Epidermal melanocyte (primary cell): ENCODE measurements at regions not wholly inside any gene's neighbourhood (a gene's known extent, or its start where the extent isn't known, plus 50 kb on each side); places are given as distances from the start of the nearest gene placed in this dataset.

Experiments used
- DNase-seq: peaks from one replicate; pipeline ENCODE4 v3.0.0; 2011; ENCODE audit warnings: low spot score; ENCODE audit not compliant: insufficient read length

DNA sequence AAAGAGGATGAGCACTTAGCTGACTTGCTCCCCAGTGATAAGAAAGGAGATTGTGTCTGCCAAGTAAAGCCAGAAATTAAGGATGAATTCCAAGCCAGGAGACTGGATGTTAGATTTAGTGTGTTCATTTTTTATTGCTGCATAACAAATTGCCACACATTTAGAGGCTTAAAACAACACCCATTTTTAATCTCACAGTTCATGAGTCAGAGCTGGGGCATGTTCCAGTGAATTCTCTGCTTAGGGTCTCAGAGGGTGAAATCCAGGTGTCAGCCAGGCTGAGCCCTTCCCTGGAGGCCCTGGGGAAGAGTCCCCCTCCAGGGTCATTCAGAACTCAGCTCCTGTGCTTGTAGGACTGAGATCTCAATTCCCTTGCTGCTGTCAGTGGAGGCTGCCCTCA lies 352.8 kb downstream of the BUD13 start:
- no peak for DNase-seq

DNA sequence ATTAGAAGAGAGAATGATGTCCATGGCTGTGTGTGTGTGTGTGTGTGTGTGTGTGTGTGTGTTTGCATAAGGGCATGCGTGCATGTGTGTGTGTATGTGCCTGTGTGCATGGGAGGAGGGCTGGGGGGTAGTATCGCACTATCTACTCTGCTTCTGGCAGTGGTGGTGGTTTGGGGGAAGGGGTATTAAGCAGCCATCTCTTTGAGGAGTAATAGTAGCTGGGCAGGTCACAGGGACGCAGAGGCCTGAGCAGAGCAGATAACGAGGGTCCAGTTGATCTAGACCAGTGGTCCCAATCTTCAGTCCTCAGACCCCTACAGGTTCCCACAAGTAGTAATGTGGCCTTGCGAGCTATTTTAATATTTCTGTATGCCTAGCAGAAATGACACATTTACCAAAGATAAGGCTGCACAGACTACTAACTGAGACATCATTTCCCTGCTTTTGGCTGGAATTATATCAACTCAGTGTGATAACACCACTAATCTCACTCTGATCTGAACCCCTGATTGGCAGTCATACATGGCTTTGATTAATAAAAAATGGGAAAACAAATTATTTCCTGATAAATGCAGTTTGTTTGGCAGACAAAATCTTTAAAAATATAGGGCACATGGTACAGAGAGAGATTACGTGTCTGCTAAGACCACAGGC lies 354.3 kb downstream of the BUD13 start:
- no peak for DNase-seq

DNA sequence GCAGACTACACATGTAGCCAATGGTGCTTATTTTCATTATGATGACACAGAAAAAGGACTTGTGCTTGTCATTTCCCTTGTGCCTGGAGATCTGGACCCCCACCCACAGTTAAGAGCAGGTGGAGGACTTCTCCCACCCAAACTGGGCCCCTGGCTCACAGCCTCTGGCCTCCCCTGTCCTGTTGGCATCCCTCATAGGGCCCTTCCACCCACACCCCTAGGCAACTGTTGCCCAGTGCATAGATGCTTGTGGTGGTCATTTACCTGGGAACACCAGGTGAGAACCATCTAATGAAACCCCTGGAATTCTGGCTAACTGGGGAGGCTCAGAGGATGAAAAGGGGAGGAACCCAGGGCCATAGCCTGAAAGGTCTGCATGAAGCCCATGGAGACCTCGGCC lies 355.9 kb downstream of the BUD13 start:
- DNase-seq, result no peak

DNA sequence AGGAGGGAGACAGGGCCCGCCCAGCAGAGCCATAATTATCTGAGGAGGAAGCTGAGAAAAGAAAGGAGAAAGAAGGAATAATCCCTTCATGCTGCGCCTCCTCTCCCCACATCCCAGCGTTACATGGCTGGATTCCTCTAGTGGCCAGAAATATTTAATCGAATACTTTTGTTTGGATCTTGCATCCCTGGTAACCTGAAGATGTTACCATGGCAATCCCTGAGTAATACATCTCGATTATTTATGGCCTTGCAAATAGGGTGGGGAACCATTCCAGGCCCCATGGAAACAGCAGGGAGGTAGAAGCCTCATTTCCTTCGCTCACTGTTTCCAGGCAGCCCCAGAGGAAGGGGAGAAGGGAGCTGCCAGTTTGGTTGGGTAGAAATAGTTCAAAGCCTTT lies 357.7 kb downstream of the BUD13 start:
- no peak for DNase-seq

DNA sequence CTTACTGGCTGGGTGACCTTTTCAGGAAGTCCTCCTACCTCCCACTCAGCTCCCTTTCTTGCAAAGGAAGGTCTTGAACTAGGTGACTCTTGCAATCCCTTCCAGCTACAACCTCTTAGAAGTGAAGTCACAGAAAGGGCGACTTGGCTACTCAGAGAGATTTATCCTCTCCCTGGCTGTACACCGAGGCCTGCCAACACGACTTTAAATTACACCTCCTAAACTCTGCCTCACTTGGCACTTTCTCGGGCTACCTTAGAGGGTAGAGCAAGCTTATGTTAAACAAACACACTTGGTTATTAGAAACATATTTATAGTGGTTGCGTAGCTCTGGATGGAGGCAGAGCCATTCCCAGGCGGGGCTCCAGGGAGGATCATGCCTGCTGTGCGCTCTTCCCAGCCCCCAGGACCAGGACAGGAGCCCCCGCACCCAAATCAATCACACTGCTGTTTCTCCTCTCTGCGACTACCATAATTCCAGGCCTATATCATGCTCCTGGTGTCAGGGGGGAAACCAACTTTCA lies 358.4 kb downstream of the BUD13 start:
- no peak for DNase-seq

DNA sequence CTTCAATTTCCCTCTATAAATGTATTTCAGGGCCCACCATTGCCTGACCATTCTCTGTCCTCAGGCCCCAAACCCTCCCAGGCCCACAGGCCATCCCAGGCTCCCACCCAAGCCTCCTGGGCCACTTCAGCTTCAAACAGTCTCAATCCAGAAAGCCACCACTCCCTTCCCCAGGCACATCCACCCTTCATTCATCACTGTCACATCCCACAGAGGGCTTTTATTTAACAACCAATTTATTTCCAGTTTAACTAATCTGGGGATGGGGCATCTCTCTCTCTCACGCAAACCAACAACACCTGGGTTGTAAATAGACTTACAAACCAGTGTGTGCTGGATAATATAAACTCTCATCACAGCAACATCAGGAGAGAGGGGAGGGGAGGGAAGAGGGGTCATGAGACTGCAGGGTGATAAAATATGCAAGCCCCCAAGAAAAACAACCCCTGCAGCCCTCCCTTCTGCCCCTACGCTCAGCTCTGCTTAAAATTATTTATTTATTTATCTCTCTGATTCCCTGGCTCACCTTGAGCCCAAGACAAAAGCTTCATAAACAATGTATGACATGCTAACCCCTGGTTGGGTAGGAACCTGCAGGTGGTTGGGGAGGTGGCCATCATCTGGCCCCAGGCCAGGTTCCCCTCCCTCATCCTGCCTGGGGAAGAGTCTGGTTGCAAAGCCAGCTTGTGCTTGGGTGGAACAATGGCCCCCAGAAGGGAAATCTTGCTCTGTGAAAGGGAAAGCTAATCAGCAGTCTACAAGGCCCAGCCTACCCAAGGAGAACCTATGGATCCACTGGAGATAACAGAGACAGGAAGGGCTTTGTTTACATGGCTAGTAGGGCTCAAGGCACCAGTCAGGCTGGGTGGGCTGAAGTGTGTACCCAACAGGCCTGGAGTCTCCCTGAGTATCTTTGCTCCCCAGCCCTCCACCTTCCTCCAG lies 359.2 kb downstream of the BUD13 start:
- no peak for DNase-seq

DNA sequence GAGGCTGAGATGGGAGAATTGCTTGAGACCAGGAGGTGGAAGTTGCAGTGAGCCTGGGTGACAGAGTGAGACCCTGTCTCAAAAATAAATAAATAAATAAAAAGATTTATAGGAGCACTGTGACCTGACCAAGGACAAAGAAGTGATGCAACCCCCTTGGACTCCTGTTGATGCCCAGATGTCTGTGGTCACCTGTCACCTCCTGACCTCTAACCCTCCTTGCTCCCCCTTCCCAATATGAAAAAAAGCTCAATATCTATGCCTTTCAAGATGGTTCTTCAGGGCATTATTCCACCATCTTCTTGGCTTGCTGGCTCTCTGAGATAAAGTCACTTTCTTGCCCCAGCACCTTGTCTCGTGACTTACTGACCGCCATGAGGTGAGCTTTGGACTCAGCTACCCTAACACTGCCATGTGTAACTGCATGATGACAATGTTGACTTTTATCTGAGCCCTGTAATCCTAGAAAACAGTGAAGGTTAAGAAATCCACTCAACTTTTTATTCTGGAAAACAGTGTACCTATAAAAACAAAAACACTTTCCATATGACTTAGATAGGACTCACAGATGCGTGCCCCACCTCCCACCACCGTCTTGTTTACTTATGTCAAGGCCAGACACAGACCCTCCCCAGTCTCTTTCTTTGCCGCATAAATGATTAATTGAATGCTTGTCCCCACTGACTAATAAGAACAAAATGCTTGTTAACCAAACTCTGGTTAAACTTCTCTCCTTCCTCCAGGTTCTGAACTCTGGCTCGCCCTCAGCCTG lies 360.5 kb downstream of the BUD13 start:
- DNase-seq, result no peak

DNA sequence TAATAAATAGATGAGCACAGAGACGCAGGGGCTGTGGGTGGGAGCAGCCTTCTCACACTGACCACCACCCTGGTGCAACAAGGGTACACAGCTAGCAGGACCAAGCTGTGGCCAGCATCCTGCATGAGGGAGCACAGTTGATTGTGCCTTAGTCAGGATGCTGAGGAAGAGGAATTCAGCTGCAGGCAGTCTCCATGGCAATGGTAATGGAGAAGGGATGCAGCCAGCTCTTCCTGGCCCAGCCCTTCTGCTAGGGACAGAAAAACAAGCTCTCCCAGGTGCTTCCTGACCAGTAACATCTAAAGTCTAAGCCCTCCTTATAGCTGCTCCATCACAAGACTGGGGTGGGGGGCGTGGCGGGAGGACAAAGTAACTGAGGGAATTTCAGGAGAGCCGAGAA lies 363.5 kb downstream of the BUD13 start:
- no peak for DNase-seq

DNA sequence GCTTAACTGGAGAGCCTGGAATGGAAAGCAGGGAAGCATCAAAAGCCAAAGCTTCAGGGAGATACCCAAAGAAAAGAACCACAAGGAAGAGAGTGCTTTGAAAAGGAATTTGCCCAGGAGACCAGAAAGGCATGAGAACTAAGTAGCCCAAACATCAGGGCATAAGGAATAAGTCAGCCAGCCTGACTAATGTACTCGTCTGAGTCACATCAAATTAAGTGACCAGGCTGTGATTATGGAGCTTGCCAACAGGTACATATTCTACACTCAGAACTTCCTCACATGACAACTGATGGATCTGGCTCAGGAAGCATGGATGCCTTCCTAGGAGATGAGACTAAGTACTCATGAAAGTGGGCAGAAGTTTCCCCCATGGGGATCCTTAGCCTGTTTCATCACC lies 366.7 kb downstream of the BUD13 start:
- DNase-seq, result no peak

DNA sequence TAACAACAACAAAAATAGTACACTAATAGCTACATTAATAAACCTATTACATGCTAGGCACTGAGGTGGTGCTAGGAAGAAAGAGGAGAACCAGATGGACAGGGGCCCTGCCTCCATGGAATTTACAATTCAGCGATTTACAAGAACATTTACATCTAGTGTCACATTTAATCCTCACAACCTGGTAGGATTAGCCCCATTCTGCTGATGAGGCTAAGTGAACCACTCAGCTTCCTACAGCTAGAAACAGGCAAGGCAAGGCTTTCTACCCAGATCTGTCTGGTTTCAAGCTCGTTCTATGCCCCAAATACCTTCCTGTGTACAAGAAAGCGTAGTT lies 368.4 kb downstream of the BUD13 start:
- no peak for DNase-seq

DNA sequence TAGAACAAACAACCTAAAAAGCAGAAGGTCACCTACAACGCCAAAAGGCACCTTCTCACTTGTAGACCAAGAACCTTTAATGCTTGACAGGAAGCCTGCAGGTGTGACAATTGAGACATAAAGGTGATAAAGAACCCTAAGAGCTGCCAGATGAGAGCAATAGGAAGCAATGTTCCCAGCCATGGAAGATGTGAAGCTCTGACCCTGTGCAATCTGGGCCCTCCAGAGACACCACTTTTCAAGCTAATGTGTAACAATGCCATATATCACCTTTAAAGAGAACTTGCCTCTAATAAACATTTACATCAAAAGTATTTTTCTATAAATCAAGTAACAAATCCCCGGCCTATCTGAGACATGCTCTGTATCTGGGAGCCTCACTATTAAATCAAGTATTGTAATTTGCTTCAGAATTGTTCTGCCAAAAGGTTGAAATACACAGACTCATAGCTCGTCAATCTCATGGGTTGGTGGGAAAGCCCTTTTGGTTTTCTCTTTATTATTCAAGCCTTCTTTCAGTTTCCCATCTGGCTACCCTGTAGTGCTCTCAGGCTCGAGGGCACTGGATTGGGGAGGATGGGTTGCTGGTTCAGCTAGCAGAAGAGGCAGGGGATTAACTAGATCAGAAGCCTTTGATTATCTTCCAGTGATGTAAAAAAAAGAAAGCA lies 368.9 kb downstream of the BUD13 start:
- no peak for DNase-seq

DNA sequence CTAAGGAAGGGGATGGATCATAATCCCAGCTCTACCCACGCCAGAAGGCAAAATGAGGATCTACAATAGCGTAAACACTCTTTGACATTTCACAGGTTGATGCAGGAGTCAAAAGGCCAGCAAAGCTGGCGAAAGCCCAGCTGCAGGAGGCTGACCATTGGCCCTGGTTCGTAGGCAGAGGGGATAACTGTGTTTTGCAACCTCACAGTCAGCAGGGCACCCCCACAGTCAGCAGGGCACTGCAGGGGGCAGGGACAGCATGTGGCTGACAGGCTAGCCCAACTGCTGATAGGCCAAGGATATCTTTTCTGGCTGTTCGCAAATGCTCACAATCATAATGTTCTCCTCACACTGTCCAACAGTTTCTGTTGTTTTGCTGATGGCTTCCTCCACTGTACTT lies 372.7 kb downstream of the BUD13 start:
- no peak for DNase-seq

DNA sequence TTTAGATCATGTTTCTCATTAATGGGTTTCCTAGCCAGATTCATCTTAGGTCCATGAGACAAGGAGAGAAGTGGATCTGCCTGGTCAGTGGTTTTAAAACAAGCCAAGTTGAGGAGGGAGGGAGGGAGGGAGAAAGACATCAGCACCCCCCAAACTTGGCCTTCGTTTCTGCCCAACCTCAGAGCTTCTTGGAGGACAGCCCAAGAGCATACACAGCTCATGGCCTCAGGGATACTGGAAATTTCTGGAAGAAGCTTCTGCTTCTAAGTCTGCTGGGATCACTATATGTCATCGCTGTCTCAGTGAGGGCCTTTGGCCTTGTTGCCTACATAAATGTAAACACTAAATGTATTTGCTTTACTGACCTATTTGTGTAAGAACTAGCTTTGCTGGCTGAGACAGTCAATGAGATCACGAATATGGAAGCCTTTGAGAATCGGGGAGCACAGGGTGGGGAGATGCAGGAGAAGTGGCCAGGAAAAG lies 375.1 kb downstream of the BUD13 start:
- DNase-seq, result no peak

DNA sequence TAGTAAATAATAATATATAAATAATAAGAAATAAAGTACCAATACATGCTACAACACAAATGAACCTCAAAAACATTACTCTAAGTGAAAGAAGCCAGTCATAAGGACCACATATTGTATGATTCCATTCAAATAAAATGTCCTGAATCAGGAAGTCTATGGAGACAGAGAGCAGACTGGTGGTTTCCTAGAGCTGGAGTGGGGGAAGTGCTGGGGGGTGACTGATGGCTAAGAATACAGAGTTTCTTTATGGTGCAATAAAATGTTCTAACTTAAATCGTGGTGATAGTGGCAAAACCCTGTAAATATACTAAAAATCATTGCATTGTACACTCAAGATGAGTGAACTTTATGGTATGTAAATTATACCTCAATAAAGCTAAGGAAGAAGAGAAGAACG lies 376.5 kb downstream of the BUD13 start:
- no peak for DNase-seq

DNA sequence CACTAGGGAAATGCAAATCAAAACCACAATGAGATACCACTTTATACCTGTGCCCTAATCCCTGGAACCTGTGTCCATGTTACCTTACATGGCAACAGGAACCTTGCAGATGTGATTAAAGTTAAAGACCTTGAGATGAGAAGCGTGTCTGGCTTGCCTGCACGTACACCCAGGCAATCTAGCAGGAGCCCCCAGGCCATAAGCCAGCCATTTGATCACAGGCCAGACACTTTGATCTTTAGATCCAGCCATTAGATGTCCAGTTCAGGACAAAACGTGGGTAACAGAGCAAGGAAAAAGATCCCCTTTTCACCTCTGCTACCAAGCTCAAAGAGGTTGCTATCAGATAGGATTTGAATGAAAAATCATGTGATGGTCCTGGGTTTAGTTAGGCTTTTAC lies 378.8 kb downstream of the BUD13 start:
- no peak for DNase-seq

DNA sequence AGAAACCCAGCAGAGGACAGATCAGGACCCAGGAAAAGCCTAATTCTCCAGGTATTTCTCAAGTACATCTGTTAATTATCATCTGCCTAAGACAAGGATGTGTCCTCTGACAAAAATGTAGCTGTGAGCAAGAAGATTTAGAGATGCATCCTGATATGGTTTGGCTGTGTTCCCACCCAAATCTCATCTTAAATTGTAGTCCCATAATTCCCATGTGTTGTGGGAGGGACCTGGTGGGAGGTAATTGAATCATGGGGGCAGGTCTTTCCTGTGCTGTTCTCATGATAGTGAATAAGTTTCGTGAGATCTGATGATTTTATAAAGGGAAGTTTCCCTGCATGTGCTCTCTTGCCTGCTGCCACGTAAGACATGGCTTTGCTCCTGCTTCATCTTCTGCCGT lies 381.8 kb downstream of the BUD13 start:
- no peak for DNase-seq

DNA sequence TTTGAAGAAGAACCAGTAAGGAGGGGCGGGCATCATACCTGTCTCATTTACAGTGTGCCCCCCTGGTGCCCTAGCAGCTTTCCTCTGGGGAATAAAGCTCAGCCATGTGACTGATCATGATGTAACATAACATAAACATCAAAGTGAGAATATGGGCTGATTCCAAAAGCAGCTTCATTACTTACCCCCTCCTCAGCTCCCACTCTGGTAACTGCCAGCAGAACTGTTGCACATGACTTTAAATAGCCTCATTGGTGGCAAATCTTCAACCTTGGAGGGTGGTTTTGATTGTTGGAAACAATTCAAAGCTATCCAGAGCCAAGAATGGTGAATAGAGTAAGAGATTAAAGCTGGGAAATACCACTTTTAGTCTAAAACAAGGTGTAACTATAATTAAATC lies 384.6 kb downstream of the BUD13 start:
- no peak for DNase-seq

DNA sequence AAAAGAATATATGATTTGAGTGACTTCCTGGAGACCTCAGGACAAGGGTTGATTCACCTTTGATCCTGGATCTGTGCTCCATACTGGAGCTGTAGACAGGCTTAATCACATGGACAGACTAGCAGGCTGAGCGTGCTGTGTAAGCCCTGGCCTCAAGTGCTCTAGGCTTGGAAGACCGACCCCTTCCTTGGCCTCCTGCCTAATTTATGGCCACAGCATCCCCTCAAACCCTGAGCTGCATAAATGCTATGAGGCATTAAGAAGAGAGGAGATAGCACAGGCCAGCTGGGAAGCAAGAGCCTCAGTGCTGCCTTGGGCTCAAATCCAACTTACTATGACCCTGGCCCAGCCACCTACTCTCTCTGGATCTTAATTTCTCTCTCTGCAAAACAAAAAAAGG lies 385.1 kb downstream of the BUD13 start:
- DNase-seq, result no peak

DNA sequence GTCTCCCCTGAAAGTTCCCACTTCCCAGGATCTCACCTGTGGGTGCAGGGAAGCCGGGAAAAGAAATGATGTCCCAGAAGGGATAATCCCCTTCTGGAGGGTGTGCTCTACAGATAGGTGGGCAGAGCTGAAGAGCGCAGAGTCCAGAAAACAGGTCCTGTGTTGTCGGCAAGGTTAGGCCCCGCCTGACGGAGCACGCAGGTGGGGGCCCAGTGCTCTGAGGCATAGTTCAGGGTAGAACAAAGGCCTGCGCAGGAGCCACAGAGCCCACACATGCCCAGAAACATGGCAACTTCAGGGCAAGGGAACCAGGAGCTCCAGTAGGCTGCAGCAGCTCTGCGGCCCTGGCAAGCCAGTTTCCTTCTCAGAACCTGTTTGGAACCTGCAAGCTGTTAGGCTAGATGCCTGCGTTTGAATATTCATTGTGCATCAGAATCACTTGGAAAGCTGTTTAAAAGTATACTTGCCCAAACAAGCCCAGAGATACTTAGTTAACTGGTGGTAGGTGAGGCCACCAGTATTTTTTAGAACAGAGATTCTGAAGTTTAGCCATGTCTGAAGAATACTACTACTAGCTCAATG lies 386.6 kb downstream of the BUD13 start:
- DNase-seq, result no peak

DNA sequence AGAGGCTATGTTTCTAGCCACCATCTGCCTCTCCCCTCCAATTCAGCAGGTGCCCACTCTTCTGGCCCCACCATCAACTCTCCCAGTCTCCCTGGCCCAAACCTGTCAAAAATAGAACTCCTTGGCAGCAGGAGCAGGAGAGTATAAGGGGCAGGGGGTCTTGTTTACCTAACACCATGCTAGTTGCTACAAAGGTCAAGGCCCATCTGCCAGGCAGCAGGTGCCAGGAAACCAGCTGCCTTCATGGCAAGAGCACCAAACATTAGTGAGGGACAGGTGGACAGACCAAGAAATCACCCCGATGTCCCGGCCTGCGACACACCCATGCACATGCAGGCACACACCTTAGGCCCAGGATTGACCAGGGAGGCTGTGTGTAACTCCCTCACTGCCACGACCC lies 387.9 kb downstream of the BUD13 start:
- no peak for DNase-seq

DNA sequence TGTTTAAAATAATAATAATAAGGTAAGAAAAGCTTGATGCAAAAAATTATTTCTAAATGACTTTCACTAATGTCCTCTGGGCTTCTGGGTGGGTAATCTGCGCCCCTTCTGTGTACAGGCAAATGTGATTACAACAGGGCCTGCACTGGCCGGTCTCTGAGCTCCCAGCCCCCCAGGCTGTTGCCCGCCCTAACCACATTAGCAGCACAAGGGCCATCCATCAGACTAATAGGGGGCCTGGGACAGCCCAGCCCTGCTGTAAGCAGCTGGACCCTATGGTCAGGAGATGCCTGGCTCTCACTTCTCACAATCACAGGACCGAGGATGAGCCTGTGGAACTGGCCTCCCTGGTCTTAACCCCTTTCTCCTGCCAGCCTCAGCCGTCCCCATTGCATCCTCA lies 388.4 kb downstream of the BUD13 start:
- DNase-seq, result no peak
